PC-9 (cell line): ENCODE measurements at regions not wholly inside any gene's neighbourhood (a gene's known extent, or its start where the extent isn't known, plus 50 kb on each side); places are given as distances from the start of the nearest gene placed in this dataset.

Source experiments
- BruUV-seq: library from RNA; stranded (reverse); fragments of 400-500 nt; replicated peaks from 2 replicates; lab custom pipeline; 2021; lab: Mats Ljungman, UMichigan
- CTCF ChIA-PET: fragments of 300-600 bp; sonication (Branson Sonifier 250); formaldehyde crosslinking; loops from one replicate; lab custom pipeline; 2022; ENCODE audit warnings: antibody characterized with exemption; lab: Charles Lee
- POLR2A ChIA-PET: fragments of 300-600 bp; sonication (Branson Sonifier 250); formaldehyde crosslinking; loops from one replicate; lab custom pipeline; 2022; ENCODE audit warnings: antibody characterized with exemption; ENCODE audit not compliant: unreplicated experiment; lab: Charles Lee
- DNase-seq, 2 experiments: peaks; one replicate each; pipeline versions ENCODE4 v3.0.0 to v3.0.0-alpha.2; 2015 to 2022; ENCODE audit warnings: mixed read lengths in 1 of 2
- H2AFZ ChIP-seq: fragments of 200-600 bp; sonication (generic); 2 replicates; pipeline ENCODE4 v1.8.1; 2017; ENCODE audit warnings: antibody characterized with exemption
- H3F3A ChIP-seq: fragments of 200-600 bp; sonication (generic); 2 replicates; pipeline ENCODE4 v1.8.1; 2017; ENCODE audit warnings: antibody characterized with exemption, mild to moderate bottlenecking, low read depth; ENCODE audit not compliant: insufficient read depth
- H3K27ac ChIP-seq: fragments of 200-600 bp; sonication (generic); 2 replicates; pipeline ENCODE4 v1.6.1; 2016; ENCODE audit warnings: mixed run types
- H3K27me3 ChIP-seq: fragments of 200-600 bp; sonication (generic); 2 replicates; pipeline ENCODE4 v1.6.1; 2016; ENCODE audit warnings: low read depth, mixed run types; ENCODE audit not compliant: insufficient read depth
- H3K36me3 ChIP-seq: fragments of 200-600 bp; sonication (generic); 2 replicates; pipeline ENCODE4 v1.6.1; 2016; ENCODE audit warnings: low read depth, mixed run types
- H3K4me1 ChIP-seq: fragments of 200-600 bp; sonication (generic); replicated peaks from 2 replicates; pipeline ENCODE4 v1.6.1; 2016; ENCODE audit warnings: mixed run types; ENCODE audit not compliant: insufficient read depth
- H3K4me2 ChIP-seq: fragments of 200-600 bp; sonication (generic); 2 replicates; pipeline ENCODE4 v1.6.1; 2017; ENCODE audit warnings: mixed run types
- H3K4me3 ChIP-seq: fragments of 200-600 bp; sonication (generic); 2 replicates; pipeline ENCODE4 v1.6.1; 2016; ENCODE audit warnings: mixed run types
- H3K79me2 ChIP-seq: fragments of 200-600 bp; sonication (generic); 2 replicates; pipeline ENCODE4 v1.6.1; 2017; ENCODE audit warnings: low read depth, mixed run types
- H3K9me2 ChIP-seq: fragments of 200-600 bp; sonication (generic); 2 replicates; pipeline ENCODE4 v1.8.1; 2017; ENCODE audit warnings: mild to moderate bottlenecking; ENCODE audit not compliant: insufficient read depth
- H3K9me3 ChIP-seq: fragments of 200-600 bp; sonication (generic); 2 replicates; pipeline ENCODE4 v1.8.1; 2016; ENCODE audit warnings: low read depth; ENCODE audit not compliant: insufficient read depth
- H4K20me1 ChIP-seq: fragments of 200-600 bp; sonication (generic); 2 replicates; pipeline ENCODE4 v1.8.1; 2017; ENCODE audit not compliant: insufficient read depth
- CTCF ChIP-seq: fragments of 200-600 bp; sonication (generic); conservative IDR thresholded peaks from 2 replicates; pipeline ENCODE4 v1.6.1; 2017; ENCODE audit warnings: mixed run types, antibody characterized with exemption, mild to moderate bottlenecking, moderate library complexity
- EZH2 ChIP-seq: fragments of 200-600 bp; sonication (generic); IDR thresholded peaks from 2 replicates; pipeline ENCODE4 v1.8.0; 2017; ENCODE audit warnings: antibody characterized with exemption, low read depth
- intact Hi-C: fragments of 100-400 bp; cut with micrococcal nuclease; formaldehyde crosslinking; loops from one replicate; pipeline ENCODE4 v1.10.0; 2022; ENCODE audit not compliant: unreplicated experiment

GRCh38 chr5:5626412-5626811 lies 203.9 kb downstream of the ICE1 start:
- Histone ChIP-seq H3K4me3 (no peak overlapping the region), H3K27me3 (peaks cover 36% of the 10 kb centered on the region), H4K20me1 (no peaks in the 10 kb centered on the region), H3F3A (no peaks in the 10 kb centered on the region), H3K27ac (no peak overlapping the region), H3K9me3 (no peaks in the 10 kb centered on the region; the same call in none of the 2 replicates), H3K36me3 (no peaks in the 10 kb centered on the region), H3K4me2 (no peak overlapping the region), H2AFZ (no peak overlapping the region), H3K9me2 (no peaks in the 10 kb centered on the region), H3K79me2 (no peaks in the 10 kb centered on the region), H3K4me1 (no peaks in the 10 kb centered on the region)
- ChIA-PET POLR2A (no interaction called here), CTCF (no interaction called here)
- TF ChIP-seq CTCF (no peak), EZH2 (no peak)
- no TSS peak for BruUV-seq
- intact Hi-C loops: no loop called here
- no peak for DNase-seq

GRCh38 chr5:5625491-5625890 lies 203.0 kb downstream of the ICE1 start:
- Histone ChIP-seq H3K9me2 (no peaks in the 10 kb centered on the region), H4K20me1 (no peaks in the 10 kb centered on the region), H3K4me3 (no peak overlapping the region), H2AFZ (no peak overlapping the region), H3K27ac (no peak overlapping the region), H3F3A (no peaks in the 10 kb centered on the region), H3K4me1 (no peaks in the 10 kb centered on the region), H3K27me3 (peaks cover 31% of the 10 kb centered on the region), H3K36me3 (no peaks in the 10 kb centered on the region), H3K4me2 (no peak overlapping the region), H3K79me2 (no peaks in the 10 kb centered on the region), H3K9me3 (no peaks in the 10 kb centered on the region; the same call in none of the 2 replicates)
- intact Hi-C loops: no loop called here
- TF ChIP-seq CTCF: no peak
- no peak for TF ChIP-seq EZH2
- CTCF ChIA-PET: no interaction called here
- POLR2A ChIA-PET: no interaction called here
- DNase-seq: no peak
- BruUV-seq: no TSS peak

GRCh38 chr5:5623397-5623796 lies 200.9 kb downstream of the ICE1 start:
- Histone ChIP-seq H3K4me1 (no peaks in the 10 kb centered on the region), H3K36me3 (no peaks in the 10 kb centered on the region), H3K4me3 (no peak overlapping the region), H3F3A (no peaks in the 10 kb centered on the region), H3K27me3 (peaks cover 20% of the 10 kb centered on the region), H3K79me2 (no peaks in the 10 kb centered on the region), H3K9me3 (no peaks in the 10 kb centered on the region; the same call in none of the 2 replicates), H3K27ac (no peak overlapping the region), H3K4me2 (no peak overlapping the region), H3K9me2 (no peaks in the 10 kb centered on the region), H4K20me1 (no peaks in the 10 kb centered on the region), H2AFZ (no peak overlapping the region)
- TF ChIP-seq EZH2 (no peak), CTCF (no peak)
- no TSS peak for BruUV-seq
- POLR2A ChIA-PET: interaction anchor here (0.7 kb wide), 1 partner anchor 586 kb away, joined by 5 read pairs; no protein-coding TSS in a partner anchor
- no peak for DNase-seq
- CTCF ChIA-PET: no interaction called here
- intact Hi-C loops: no loop called here
